Kasumi-1 (cell line): ENCODE measurements at regions not wholly inside any gene's neighbourhood (a gene's known extent, or its start where the extent isn't known, plus 50 kb on each side); places are given as distances from the start of the nearest gene placed in this dataset.
A peak's percentile ranks its signal among the peaks of the same experiment; 100 is the strongest.
"Not testable (repeated sequence)": the region's sequence is repeated elsewhere in the genome, so short reads cannot be mapped to it uniquely, and the experiment has no call there.

Experiments
- DNase-seq, 2 experiments: peaks; one replicate each; lab custom pipeline; 2025; lab: John Stamatoyannopoulos, UW

DNA sequence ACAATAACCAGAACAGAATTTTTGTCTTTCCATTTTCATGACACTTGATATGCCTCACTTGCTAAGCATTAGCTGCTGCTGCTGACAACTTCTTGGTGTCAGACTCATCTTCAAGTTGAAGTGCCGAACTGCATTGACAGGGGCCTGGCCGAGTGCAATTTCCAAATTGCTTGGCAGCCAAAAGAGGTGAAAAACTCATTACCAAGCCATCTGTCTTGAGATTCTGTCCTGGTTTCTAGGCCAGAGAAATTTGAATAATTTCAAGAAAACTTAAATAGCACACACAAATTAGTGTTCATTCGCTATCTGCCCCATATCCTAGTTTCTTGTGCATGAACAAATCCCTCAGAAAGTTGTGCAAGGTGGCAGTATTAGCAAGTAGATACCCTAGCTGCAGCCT is 165.3 kb upstream of the RASSF8 start:
- DNase-seq: no peak

DNA sequence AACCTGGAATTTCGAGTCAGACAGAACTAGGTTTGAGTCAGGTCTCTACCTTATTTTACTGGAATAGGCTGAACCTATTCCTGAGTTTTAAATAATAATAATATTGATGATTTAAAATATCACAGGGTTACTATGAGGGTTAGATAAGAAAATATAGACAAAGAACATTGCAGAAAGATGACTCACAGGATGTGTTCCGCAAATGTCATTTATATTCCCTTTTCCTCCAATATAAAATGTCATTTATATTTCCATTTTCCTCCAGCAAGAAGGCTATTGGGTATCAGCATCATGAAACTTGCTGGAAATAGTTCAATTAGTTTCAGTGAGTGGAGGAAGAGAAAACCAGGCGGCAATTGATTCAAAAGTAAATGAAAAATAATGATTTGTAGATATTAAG is 163.9 kb upstream of the RASSF8 start:
- no peak for DNase-seq

DNA sequence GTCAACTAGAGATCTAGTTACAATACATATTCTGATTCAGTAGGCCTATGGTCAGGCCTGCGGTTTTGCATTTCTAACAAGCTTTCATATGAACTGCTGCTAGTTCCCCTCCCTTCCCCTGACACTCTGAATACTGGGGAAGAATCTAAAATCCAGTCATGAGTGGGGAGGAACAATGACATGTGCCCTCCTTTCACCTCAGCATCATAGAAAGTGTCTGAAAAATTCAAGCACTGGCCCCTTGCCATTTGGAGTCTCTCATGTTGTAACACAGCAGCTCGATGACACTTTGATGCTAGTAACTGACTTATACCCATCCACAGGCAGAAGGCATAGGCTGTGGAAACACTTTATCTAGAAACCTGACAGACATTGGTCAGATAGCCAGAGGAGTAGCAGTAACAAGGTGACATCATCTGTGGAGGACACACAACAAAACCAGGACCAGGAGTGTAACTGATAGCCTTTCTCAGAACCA is 161.9 kb upstream of the RASSF8 start:
- DNase-seq: peak; percentile 57 to 66

DNA sequence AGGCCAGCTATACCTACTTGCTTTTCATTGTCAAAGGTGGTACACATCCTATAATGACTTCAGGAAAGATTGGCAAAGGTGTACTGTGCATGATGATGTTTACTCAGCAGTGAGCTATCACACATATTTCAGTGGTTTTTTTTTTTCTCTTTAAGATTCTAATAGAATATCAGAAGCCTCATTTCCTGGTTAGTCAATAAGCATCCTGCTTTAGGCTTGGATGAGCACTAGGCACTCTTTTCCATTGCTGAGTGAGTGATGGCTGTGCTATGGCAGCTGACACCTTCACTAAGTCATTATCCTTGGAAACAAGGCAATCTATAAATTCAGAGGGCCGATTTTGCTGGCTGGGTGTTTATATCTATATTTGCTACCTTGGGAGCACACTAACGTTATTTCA is 161.1 kb upstream of the RASSF8 start:
- no peak for DNase-seq

DNA sequence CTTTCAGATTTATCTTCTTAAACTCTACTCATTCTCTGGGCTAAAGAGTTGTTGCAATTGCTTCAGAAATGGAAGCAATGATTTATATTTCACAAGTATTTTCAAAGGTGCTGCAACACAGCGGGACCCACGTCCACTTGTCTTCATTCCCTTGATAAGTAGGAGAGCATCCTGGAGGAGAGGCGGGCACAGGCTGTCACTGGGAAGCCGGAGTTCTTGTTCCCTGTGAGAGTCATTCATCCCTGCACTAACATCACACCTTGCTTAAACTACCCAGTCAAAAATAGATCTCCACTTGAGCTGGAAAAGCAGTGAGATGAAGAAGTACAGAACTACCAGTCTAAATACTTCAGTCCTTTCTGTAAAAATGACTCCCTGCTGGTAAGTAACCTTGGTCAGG is 160.5 kb upstream of the RASSF8 start:
- no peak for DNase-seq

DNA sequence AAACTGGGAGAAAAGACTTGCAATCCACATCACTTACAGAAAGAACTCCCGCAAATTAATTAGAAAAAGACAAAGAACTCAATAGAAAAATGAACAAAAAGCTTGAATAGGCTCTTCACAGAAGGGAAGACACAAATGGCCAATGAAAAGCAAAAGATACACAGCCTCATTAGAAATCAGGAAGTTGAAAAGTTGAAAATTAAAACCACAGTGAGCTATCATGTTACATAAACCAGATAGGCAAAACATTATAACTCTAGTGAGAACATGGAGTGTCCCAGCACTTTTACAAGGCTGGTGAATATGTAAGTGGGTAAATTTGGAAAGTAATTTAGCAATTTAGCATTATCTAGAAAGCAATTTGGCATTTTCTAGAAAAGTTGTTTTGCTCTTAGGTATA is 158.4 kb upstream of the RASSF8 start:
- DNase-seq: peak; percentile 84 to 89

DNA sequence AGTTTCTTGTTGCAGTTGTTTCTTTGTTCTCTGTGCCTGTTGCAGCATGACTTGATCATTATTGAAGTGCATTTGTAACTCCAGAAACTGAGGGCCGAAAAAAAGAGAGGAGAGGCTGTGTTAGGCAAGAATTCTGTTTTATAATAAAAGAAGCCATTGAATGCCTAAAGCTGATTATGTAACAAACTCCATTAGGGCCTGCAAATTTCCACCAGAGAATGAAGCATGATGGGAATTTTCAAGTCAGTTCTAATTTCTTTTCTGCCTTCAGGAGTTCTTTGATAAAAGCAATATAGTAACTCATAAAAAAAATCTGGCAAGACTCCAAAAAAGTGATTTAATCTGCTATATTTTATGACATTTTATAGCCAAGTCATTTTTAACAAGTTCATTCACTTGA is 156.7 kb upstream of the RASSF8 start:
- DNase-seq: no peak

DNA sequence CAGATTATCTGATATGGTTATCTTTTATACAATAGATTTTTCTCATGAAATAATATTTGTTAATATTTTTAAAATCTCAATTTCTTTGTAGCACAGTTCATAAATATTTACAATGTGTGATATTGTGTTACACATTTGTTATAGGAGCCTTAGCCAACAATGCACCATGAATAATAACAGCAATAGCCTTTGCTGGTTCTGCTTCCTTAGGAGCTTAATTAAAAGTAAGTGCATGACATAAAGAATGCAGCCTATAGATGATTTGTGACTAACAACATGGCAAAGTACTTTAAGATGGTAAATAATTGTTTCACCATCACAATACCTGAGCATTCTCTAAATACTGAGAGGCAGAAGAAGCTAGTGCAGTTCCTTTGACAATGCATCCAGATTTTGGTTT is 156.3 kb upstream of the RASSF8 start:
- DNase-seq: no peak

DNA sequence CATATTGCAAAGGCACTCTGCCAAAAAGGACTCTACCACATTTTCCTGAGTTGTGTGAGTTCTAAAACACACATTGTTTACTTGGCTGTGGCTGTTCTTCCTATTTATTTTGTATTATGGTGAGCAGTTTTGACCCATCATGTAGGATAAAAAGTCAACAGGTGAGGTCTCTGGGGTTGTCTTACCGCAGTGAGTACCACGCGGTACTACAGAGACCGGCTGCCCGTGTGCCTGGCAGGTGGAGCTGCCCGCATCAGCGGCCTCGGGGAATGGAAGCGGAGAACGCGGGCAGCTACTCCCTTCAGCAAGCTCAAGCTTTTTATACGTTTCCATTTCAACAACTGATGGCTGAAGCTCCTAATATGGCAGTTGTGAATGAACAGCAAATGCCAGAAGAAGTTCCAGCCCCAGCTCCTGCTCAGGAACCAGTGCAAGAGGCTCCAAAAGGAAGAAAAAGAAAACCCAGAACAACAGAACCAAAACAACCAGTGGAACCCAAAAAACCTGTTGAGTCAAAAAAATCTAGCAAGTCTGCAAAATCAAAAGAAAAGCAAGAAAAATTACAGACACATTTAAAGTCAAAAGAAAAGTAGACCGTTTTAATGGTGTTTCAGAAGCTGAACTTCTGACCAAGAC is 155.3 kb upstream of the RASSF8 start:
- DNase-seq: not testable (repeated sequence)

DNA sequence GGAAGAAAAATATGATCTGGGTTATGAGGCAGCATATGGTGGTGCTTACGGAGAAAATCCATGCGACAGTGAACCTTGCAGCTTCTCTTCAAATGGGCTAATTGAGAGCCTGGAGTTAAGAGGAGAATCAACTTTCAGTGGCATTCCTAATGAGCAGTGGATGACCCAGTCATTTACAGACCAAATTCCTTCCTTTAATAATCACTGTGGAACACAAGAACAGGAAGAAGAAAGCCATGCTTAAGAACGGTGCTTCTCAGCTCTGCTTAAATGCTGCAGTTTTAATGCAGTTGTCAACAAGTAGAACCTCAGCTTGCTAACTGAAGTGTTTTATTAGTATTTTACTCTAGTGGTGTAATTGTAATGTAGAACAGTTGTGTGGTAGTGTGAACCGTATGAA is 154.2 kb upstream of the RASSF8 start:
- not testable (repeated sequence) for DNase-seq

DNA sequence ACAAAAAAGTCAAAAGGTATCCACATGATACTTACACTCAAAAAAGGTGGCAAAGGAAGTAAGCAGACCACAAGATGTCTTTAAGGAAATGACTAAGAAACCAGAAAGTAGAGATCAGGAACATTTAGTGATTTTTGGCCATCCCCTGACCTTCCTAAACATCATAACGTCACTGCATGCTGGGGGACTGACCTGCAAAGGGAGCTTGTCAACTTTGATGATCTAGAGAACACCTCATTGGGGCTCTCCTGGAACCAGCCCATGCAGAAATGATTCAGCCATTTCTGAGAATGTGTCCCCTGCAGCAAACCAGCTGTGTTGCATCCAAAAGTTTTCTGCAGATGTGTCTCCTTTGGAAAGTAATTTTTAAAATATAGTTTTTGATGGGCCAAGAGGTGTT is 152.2 kb upstream of the RASSF8 start:
- peak; percentile 18 to 29 for DNase-seq

DNA sequence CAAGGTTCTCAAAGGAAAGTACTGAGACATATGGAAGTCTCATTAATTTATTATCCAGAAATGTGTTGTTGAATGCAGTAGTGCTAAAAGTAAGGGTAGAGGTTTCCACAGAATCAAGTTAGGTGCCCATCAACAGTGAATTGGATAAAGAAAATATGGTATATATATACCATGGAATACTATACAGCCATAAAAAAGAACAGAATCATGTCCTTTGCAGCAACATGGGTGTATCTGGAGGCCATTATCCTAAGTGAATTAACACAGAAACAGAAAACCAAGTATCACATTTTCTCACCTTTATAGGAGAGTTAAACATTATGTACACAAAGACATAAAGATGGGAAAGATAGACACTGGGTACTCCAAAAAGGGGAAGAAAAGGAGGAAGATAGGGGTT is 149.9 kb upstream of the RASSF8 start:
- DNase-seq: no peak

DNA sequence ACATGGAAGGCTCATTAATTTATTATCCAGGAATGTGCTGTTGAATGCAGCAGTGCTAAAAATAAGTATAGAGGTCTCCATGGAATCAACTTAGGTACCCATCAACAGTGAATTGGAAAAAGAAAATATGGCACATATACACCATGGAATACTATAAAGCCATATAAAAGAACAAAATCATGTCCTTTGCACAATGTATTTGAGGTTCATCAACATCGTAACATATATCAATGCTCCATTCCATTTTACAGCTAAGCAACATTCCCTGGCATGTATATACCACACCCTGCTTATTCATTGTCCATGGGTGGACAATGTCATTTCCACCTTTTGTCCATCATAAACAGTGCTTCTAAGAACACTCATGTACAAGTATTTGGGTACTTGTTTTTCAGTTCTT is 147.8 kb upstream of the RASSF8 start:
- DNase-seq: no peak

DNA sequence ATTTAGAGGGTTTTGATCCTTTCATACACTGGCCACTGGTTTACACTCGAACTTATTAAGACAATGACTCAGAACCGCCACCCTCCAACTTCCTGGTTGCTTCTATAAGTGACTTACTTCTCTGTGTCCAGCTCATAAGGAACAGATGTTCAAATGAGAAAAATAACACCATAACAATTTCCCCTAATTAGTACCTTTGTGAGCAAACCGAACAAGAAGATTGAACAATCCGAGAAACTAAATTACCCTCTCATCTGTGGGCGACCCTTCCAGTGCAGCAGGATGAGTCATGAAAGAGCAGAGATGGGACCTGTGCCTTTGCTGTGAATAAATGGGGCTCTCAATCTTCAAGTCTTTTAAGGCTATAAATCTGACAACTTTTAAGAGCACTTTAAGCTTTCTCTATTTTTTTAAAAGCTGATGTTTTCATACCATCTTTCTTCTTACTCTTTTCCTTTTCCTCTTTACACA is 146.8 kb upstream of the RASSF8 start:
- peak in 1 of 2 experiments; percentile 71 for DNase-seq

DNA sequence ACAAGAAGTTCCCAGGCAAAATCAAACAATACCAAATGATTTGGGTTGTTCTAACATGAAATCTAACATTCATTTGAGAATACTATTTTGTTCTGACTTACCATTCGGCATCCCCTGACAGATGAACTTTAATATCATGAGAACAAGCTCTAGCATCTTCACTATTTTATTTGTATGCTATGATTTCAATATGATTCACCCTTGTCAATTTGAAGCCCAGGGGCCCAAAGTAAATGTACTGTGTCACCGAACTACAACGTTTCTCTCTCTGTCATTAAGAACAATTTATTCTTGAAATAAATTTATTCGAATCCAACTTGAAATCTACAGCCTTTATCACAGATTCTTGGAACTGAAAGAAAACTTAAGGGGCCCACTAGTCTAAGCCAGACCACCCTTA is 146.2 kb upstream of the RASSF8 start:
- DNase-seq: no peak

DNA sequence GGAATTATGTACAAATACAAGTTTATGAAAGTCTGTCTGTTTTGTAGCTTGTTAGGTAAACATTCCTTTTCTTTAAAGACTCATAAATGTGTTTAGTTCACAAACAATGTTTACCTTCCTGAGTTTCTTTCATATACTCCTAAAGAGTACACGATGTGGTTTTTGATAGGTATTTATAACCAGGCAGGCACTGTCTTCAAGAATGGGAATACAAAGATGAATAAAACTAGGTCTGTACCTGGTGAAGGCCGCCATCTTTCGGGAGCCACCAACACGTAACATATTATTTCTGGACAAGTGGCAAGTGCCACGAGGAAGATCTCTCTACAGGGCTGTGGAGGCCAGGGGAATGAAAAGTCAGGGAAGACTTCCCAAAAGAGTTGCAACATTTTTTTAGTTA is 144.6 kb upstream of the RASSF8 start:
- no peak for DNase-seq

DNA sequence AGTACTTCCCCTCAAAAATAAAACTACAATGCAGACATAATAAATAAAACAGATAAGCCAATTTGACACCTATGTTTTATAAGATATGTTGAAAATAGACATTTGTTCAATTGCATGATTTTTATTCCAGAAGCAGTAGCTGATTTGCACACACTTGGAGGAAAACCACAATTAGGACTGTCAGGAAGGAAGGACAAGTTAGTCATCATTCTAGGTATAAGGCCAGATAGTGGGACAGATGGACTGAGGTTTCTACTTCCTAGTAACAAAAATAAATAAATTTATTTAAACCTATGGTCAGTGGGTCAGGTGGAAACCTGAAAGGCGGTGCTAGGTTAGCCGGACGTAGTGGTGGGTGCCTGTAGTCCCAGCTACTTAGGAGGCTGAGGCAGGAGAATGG is 141.8 kb upstream of the RASSF8 start:
- peak; percentile 36 to 55 for DNase-seq

DNA sequence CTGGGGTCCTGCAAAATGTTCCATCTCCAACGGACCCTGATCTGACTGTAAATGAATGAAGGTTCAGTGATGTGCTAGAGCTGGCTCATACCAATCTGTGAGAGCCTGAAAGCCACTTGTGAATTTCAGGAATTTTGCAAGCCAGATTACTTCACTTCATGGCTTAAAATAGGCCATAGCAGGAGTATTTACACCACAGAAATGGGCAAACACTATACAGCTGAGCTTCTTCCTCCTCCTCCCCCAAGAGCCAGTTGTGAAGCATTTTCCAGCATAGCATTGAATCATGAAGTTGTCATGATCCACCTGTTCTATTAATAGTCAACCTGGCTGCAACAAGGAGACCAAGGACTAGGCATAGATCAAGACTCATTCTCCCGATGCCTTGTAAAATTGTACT is 141.3 kb upstream of the RASSF8 start:
- DNase-seq: peak; percentile 9 to 11

DNA sequence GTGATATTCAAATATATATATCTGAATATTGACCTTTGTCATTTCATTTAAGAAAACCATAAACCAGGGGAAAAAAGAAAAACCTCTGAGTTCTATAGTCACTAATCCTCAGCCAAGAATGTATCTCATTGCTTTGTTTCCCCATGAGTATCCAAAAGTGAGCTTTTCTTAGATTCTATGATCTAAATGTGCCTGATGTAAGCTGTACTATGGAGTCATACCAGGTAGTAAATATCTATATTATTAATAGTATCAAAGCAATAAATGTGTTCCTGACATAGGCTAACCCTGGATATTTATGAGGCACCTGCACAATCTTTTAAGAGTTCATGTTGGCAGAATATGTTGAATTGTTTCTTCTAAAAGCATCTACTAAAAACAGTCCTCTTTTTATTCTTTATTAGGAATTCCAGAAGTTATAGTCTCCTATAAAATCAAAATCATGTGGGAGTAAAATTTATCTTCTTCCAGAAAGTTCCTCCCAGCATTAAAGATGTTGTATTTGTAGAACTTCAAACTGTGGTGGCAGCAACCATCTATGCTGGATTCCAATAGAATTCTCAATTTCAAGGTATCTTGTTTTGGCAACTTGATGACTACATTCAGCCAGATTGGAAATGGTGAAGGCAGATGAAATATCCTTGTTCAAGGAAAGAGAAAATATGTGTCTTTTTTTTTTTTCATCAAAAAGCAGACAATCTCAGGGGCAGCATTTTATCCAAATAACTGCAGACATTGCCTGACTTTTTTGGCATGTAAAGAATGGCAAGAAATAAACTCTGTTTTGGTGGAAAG is 139.7 kb upstream of the RASSF8 start:
- no peak for DNase-seq

DNA sequence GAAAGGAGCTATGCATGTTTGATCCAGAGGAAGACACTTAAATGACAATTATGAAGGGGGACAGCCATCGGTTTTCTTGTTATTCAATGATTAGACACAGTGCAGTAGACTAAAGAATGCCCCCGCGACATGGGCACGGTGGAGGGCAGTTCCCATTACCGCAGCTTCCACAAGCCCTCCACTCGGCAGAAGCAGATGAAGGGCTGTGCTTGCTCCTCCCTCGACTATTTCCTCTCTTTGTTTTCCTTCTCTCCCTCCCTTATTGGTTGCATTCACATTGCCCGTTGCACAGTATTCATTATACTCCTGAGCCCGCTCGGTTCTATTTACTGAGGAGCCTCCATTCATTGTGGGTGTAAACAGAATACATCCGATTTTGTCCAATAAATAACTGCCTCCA is 138.8 kb upstream of the RASSF8 start:
- DNase-seq: no peak

DNA sequence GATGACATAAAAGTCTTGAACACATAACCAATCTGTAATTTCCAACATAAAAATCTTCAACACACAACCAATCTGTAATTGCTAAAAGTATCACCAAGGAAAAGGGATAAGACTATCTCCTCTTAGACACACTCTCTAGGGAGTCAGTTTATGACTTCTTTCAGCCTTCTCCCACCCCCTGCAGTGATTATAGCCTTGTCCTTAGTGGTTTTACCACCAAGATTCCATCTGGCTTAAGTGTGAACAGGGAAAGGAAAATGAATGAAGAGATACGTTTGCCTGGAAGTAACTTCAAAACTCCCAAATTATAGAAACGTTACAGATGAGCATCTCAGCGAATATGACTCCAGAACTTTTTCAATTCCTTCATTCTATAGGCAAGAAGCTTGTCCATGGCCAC is 136.2 kb upstream of the RASSF8 start:
- no peak for DNase-seq

DNA sequence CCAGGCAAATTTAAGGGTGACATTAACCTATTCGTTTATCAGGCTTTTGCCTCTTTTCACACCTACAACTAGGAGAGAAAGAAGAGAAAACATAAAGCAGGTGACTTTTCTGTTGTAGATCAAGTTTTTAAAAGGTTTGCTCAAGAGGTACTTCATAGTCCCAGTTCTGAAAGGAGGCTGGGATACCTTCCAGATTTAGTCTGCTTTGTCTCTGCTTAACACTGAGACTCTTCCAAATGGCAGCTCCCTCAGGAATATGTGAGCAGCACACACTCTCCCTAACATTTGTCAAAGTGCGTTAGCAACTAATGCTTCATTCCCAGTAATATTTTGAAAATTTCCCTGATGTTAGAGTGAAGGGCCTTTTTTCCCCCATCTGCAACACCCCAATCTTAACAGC is 133.7 kb upstream of the RASSF8 start:
- no peak for DNase-seq

DNA sequence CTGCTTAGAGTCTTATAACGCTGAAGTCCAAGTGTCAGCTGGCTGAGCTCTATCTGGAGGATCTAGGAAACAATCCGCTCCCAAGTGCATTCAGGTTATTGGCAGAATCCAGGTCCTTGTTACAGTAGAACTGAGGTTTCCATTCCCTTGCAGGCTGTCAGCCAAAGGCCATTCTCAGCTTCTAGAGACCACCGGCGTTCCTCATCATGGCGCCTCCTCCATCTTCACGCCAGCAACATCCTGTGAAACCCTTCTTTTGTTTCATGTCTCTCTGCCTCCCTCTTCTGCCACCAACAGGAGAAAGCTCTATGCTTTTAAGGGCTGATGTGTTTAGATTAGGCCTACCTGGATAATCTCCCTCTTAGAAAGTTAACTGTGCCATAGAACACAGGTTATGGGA is 133.0 kb upstream of the RASSF8 start:
- no peak for DNase-seq

DNA sequence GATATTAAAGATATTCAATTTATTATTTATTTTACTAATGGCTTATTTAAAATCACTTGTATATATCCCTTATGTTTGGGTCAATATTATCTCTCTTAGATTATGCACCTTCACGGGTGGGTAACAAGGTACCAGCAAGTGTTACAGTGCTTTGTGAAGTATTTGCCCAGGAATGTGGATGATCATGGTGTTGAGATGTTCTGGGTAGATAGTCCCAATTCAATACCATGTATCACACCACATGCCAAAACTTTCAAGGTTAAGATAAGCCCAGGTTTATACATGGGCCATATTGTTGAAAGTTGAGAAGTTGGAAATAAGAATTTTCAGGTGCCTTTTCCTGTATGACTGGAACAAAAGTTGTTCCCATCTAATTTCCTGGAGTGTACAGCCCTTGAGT is 131.3 kb upstream of the RASSF8 start:
- no peak for DNase-seq
